Kidney (tissue), 13 donors: ENCODE measurements at regions not wholly inside any gene's neighbourhood (a gene's known extent, or its start where the extent isn't known, plus 50 kb on each side); places are given as distances from the start of the nearest gene placed in this dataset.

Source experiments
- DNase-seq, 5 donors: peaks; one replicate each; pipeline ENCODE4 v3.0.0-alpha.2; 2013 to 2020
- FAIRE-seq: peaks from 2 replicates; lab custom pipeline; 2012; peaks lifted over from hg19 to GRCh38; lab: Jason Lieb, UNC
- H3K27ac ChIP-seq, 2 donors: one replicate each; pipeline ENCODE4 v1.7.0; 2013; ENCODE audit warnings: low read depth in 2 of 2, low read length in 2 of 2, inconsistent platforms in 1 of 2
- H3K27me3 ChIP-seq: one replicate; pipeline ENCODE4 v1.7.1; 2013; ENCODE audit warnings: low read length, inconsistent platforms; ENCODE audit not compliant: control insufficient read depth, insufficient read depth
- H3K36me3 ChIP-seq, 3 donors: one replicate each; pipeline versions ENCODE4 v1.7.0 to v1.7.1; 2013; ENCODE audit warnings: low read length in 3 of 3, control low read depth in 1 of 3, inconsistent platforms in 1 of 3; ENCODE audit not compliant: insufficient read depth in 3 of 3, control insufficient read depth in 2 of 3
- H3K4me1 ChIP-seq, 3 donors: one replicate each; pipeline versions ENCODE4 v1.7.0 to v1.7.1; 2013; ENCODE audit warnings: low read length in 3 of 3, inconsistent platforms in 1 of 3, low read depth in 1 of 3; ENCODE audit not compliant: control insufficient read depth in 2 of 3, insufficient read depth in 2 of 3
- H3K4me3 ChIP-seq, 3 donors: one replicate each; pipeline versions ENCODE4 v1.7.0 to v1.8.1; 2013; ENCODE audit warnings: low read length in 3 of 3, control low read depth in 1 of 3, inconsistent platforms in 1 of 3
- H3K9ac ChIP-seq, 3 donors: one replicate each; pipeline versions ENCODE4 v1.7.0 to v1.7.1; 2013; ENCODE audit warnings: low read length in 3 of 3, control low read depth in 1 of 3, inconsistent platforms in 1 of 3
- H3K9me3 ChIP-seq, 3 donors: one replicate each; pipeline versions ENCODE4 v1.7.0 to v1.7.1; 2013; ENCODE audit warnings: low read length in 3 of 3, control low read depth in 1 of 3, inconsistent platforms in 1 of 3; ENCODE audit not compliant: control insufficient read depth in 2 of 3, insufficient read depth in 1 of 3
- CTCF ChIP-seq: IDR thresholded peaks from 3 replicates; pipeline ENCODE4 v1.5.1; 2012; ENCODE audit warnings: mild to moderate bottlenecking, moderate library complexity, borderline replicate concordance; ENCODE audit not compliant: insufficient read depth; ENCODE audit errors: extremely low read depth
- intact Hi-C: fragments of 100-400 bp; cut with DNase I; formaldehyde crosslinking; loops from one replicate; pipeline ENCODE4 v1.11.1; 2022
- donor health status: control.
- donor health status: control.
- donor health status: control.
- donor health status: control.
- donor health status: control.
- donor health status: DM: yes; HTN: yes; CAD: no.
- donor health status: Normal renal cell carcinoma (clear cell type).

GRCh38 chr13:109436055-109436622, 350.2 kb downstream of the IRS2 start:
- FAIRE-seq: no peak
- TF ChIP-seq CTCF: no peak
- no peak overlapping the region for H3K27ac ChIP-seq
- no peak overlapping the region for H3K9ac ChIP-seq
- H3K9me3 ChIP-seq: no peaks in the 10 kb centered on the region
- no peaks in the 10 kb centered on the region for H3K27me3 ChIP-seq
- H3K36me3 ChIP-seq: no peaks in the 10 kb centered on the region
- H3K4me3 ChIP-seq: no peak overlapping the region
- no peak for DNase-seq
- no peaks in the 10 kb centered on the region for H3K4me1 ChIP-seq
- intact Hi-C loops: no loop called here

GRCh38 chr13:109431217-109431616, 355.2 kb downstream of the IRS2 start:
- FAIRE-seq: no peak
- DNase-seq: no peak
- intact Hi-C loops: no loop called here
- Histone ChIP-seq H3K36me3 (no peaks in the 10 kb centered on the region), H3K27ac (no peak overlapping the region), H3K27me3 (no peaks in the 10 kb centered on the region), H3K4me1 (no peaks in the 10 kb centered on the region), H3K4me3 (no peak overlapping the region), H3K9ac (no peak overlapping the region), H3K9me3 (no peaks in the 10 kb centered on the region)
- no peak for TF ChIP-seq CTCF

- intact Hi-C loops: no loop called here
- no peak for FAIRE-seq
Observed at GRCh38 chr13:109428146-109428545, 358.2 kb downstream of the IRS2 start.

More at GRCh38 chr13:109428146-109428545, 358.2 kb downstream of the IRS2 start:
- H3K4me3 ChIP-seq: no peak overlapping the region
- H3K9ac ChIP-seq: no peak overlapping the region
- DNase-seq: no peak
- no peaks in the 10 kb centered on the region for H3K36me3 ChIP-seq
- no peak overlapping the region for H3K27ac ChIP-seq
- no peaks in the 10 kb centered on the region for H3K4me1 ChIP-seq
- no peaks in the 10 kb centered on the region for H3K9me3 ChIP-seq
- no peak for TF ChIP-seq CTCF
- no peaks in the 10 kb centered on the region for H3K27me3 ChIP-seq
